ENCODE measurements at regions not wholly inside any gene's neighbourhood (a gene's known extent, or its start where the extent isn't known, plus 50 kb on each side); places are given as distances from the start of the nearest gene placed in this dataset.
A peak's percentile ranks its signal among the peaks of the same experiment; 100 is the strongest.

DNA sequence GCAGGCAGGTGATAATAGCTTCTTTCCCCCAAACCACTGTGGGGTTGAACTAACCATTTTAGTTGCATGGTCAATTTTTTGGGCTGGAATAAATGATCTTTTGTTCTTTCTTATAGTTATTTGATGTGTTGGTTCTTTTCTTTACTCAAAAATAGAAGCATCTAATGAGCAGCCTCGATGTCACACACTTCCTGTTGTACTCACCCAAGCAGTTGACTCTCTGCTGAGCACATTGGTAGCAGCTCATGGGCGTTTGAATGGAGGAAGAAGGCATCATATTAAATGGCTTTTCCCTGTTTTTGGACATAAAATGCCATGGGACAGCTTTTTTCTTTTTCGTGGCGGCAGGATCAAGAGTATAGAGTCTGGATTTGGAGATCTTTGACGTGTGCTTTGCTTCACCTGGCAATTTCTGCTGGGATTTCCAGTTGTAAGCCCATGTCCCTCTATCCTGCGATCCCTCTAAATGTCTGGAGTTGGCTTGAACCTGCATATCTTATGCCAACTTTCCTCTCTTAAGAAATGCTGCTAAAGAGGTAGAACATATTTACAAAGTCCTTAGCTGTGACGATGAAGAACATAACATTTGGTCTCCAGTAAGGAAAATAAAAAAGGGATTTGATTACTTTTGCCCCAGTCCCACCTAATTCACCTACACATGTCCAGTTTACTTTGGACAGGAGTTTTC is 268.3 kb downstream of the PRL start:
- Histone ChIP-seq H3K36me3 (replicated peaks; ENCODE audit: control insufficient read depth, insufficient read depth, low read length) (no peaks in the 10 kb centered on the region), H3K27me3 (ENCODE audit: control insufficient read depth, insufficient read depth, low read length) (no peaks in the 10 kb centered on the region), H3K4me3 (ENCODE audit: insufficient read depth, low read depth, low read length) (no peak overlapping the region)
- no peak for DNase-seq

DNA sequence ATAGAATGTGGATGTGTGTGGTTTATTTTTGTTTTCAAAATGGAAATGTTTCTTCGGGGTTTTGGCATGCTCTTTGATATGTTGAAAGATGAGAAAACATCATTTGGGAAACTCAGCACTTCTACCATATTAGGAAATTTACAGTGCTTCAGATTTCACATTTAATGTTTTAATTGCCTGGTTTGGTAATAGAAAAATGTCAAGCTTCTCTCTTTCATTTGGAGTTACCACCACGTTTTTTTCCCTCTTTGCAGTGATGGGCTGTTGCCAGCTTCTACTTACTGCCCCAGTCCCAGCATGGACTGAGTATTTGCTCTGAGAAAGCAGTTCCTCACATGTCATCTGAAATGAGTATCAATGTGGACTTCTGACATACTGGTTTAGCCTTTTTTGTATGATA is 267.7 kb downstream of the PRL start:
- H3K36me3 ChIP-seq (replicated peaks; ENCODE audit: control insufficient read depth, insufficient read depth, low read length): no peaks in the 10 kb centered on the region
- H3K27me3 ChIP-seq (ENCODE audit: control insufficient read depth, insufficient read depth, low read length): no peaks in the 10 kb centered on the region
- no peak overlapping the region for H3K4me3 ChIP-seq (ENCODE audit: insufficient read depth, low read depth, low read length)
- no peak for DNase-seq

DNA sequence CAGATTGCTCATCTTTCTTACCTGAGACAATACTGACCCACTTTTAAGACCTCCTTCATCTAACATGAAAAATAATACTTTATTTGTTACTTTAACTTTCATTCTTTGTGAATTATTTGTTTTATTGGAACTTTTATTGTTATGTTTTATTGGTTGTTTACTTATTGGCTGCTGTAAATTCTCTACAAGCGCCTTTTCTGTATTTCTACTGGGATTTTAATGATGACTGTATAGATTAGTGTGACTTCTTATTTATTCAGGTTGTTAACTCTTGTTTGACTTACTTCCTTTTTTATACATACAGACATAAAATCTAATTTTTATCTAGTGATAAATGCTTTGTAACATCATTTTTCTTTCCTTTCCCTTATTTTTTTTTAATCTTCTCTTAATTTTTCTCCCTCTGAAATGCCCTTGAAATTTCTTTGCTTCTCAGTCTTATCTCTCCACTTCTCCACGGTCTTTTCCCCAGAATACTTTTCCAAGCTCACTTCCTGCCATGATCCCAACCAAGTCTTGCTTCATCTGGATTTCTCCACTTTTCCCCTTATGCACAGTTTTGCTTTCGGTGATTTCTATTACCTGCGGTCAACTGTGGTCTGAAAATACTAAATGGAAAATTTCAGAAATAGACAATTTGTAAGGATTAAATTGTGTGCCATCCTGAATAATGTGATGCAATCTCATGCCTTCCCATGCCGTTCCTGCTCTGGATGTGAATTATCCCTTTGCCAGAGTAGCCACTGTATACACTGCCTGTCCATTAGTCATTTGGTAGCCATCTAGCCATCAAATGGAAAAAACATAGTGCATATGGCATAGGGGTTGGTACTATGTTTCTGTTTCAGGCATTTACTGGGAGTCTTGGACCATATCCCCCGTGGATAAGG is 265.9 kb downstream of the PRL start:
- H3K4me3 ChIP-seq (ENCODE audit: insufficient read depth, low read depth, low read length): no peak overlapping the region
- H3K27me3 ChIP-seq (ENCODE audit: control insufficient read depth, insufficient read depth, low read length): no peaks in the 10 kb centered on the region
- DNase-seq: no peak
- H3K36me3 ChIP-seq (replicated peaks; ENCODE audit: control insufficient read depth, insufficient read depth, low read length): no peaks in the 10 kb centered on the region; the same call in 1 of the 2 replicates

DNA sequence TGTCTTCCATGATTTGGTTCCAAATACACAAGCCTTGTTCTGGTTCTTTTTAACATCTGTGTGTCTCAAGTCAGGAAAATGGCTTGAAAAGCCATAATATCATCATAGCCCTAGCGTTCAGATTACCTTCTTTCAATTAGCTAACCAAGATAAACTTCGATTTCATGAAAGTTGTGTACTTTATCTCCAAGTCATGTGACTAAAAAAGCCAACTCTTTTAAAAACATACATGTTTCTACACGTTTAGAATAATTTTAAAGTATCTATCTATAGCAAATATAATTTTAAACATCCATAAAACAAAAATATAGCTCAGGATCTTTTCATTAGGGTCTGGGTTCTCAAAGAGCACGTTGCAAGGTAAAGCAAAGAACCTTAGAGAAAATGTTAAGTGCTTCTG is 261.1 kb downstream of the PRL start:
- H3K27me3 ChIP-seq (ENCODE audit: control insufficient read depth, insufficient read depth, low read length): no peaks in the 10 kb centered on the region
- no peaks in the 10 kb centered on the region; the same call in 1 of the 2 replicates for H3K36me3 ChIP-seq (replicated peaks; ENCODE audit: control insufficient read depth, insufficient read depth, low read length)
- H3K4me3 ChIP-seq (ENCODE audit: insufficient read depth, low read depth, low read length): no peak overlapping the region
- DNase-seq: no peak

DNA sequence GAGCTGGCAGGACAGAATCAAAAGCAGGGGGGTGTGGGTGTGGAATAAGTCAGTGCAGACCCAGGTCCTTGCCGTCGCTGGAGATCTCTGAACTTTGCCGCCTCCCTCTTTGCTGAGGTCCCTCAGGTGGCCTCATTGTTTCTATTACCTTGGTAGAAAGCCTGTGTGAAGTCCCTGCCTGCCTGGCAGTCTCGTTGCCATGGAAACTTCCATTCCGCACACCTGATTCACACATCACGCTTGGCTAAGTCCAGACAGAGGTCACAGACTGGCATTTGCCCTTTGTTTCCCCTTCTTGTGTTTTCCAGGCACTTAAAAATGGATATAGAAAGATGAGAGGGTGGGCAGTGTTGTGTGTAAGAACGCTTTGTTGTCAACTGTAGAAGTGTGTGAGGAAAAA is 260.6 kb downstream of the PRL start:
- peak; percentile 47 for DNase-seq
- no peaks in the 10 kb centered on the region for H3K27me3 ChIP-seq (ENCODE audit: control insufficient read depth, insufficient read depth, low read length)
- no peak overlapping the region for H3K4me3 ChIP-seq (ENCODE audit: insufficient read depth, low read depth, low read length)
- no peaks in the 10 kb centered on the region; the same call in 1 of the 2 replicates for H3K36me3 ChIP-seq (replicated peaks; ENCODE audit: control insufficient read depth, insufficient read depth, low read length)

DNA sequence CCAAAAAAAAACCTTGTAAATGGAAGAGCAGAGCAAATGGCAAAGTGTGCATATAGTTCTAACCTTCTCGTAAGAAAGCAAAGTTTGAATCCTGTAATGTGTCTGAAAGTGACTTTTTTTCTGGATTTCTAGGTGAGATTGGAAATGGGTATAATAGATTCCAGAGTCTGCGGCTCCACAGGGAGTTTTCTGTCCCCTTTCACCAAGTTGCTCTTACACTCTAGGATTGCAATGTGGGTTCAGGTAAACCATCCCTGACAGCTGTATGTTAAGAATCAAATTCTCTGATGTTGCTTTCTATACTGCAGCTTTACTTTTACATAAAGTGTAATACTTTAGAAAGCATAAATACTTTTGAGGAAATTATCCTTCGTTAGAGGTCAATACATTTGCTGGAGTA is 260.1 kb downstream of the PRL start:
- H3K36me3 ChIP-seq (replicated peaks; ENCODE audit: control insufficient read depth, insufficient read depth, low read length): no peaks in the 10 kb centered on the region; the same call in 1 of the 2 replicates
- H3K27me3 ChIP-seq (ENCODE audit: control insufficient read depth, insufficient read depth, low read length): no peaks in the 10 kb centered on the region
- no peak for DNase-seq
- H3K4me3 ChIP-seq (ENCODE audit: insufficient read depth, low read depth, low read length): no peak overlapping the region

DNA sequence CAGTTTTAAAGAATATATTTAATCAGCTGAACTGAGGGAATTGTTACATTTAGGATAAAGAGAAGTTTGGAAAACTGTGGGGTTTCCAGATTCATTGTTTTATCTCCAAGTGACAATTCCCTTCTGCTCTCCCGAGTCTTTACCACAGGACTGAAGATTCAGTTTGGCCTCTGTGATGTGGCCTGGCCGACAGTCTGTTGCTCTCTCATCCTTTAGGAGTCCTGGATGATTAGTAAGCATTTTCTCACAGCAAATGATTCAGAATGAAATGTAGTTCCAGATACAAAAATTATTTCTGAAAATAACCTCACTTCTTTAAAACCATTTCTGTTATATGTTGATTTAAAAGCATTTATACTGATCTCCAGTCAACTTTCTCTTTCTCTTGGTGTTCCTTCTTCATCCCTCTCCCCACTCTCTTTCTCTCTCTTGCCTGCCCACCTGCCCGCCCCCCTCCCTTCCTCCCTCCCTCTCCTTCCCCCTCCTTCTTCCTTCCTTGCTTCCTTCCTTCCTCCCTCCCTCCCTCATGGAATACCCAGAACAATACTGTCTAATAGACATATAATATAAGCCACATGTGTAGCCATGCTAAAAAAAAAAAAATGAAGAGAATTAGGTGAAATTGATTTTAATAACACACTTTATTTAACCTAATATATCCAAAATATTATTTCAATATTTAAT is 254.9 kb downstream of the PRL start:
- no peak for DNase-seq
- no peaks in the 10 kb centered on the region for H3K36me3 ChIP-seq (replicated peaks; ENCODE audit: control insufficient read depth, insufficient read depth, low read length)

DNA sequence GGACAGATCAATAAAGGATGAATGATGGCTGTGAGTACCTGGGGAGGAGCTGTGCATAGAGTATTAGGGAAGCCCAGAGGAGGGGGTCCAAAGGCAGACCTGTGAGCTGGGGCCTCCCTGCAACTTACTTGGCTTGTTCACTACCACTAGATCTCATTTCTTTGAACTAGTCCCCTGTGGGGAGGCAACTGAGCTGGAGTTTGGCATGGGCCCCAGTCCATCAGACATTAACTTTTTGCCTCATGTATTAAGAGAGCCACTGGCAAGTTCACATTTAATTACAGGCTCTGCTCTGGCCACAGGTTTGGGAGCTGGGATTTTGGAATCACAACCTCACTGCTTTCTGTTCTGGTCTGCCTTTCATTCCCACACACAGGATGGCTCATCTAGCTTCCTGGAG is 254.1 kb downstream of the PRL start:
- no peaks in the 10 kb centered on the region for H3K36me3 ChIP-seq (replicated peaks; ENCODE audit: control insufficient read depth, insufficient read depth, low read length)
- no peaks in the 10 kb centered on the region for H3K27me3 ChIP-seq (ENCODE audit: control insufficient read depth, insufficient read depth, low read length)
- H3K4me3 ChIP-seq (ENCODE audit: insufficient read depth, low read depth, low read length): no peak overlapping the region
- DNase-seq: no peak

More for the DNA sequence above, 254.9 kb downstream of the PRL start:
- H3K27me3 ChIP-seq (ENCODE audit: control insufficient read depth, insufficient read depth, low read length): no peaks in the 10 kb centered on the region
- H3K4me3 ChIP-seq (ENCODE audit: insufficient read depth, low read depth, low read length): no peak overlapping the region

DNA sequence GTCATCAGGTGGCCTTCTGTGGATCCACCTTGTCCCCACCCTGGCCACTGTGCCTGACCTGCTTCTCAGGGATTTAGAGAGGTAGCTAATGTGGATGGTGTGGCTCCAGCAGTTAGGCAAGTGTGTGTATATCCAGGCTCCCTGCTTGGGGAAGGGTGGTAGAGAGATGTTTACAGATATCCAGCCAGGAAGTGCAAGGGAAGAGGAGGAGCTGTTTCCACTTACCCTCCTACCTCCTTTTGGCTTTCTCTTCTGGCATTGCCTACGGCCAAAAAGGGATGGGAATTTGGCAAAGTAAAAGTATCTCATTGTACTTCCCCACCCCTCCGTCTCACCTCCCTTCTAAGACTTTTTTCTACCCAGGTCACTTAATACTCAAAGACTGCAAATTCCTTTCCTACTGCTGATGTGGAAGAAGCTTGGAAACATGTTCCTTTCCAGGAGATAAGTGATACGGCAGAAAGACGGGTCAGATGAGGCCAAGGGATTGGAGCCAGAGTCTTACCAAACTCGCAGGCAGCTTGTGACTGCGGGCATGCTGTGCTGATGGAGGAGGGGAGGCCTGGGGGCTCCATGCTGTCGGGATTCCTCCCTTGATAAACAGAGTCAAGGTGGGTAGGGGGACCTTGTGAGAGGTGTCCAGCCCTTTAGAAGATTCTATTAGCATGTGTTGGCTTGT is 253.4 kb downstream of the PRL start:
- Histone ChIP-seq H3K4me3 (ENCODE audit: insufficient read depth, low read depth, low read length) (no peak overlapping the region), H3K27me3 (ENCODE audit: control insufficient read depth, insufficient read depth, low read length) (no peaks in the 10 kb centered on the region), H3K36me3 (replicated peaks; ENCODE audit: control insufficient read depth, insufficient read depth, low read length) (no peaks in the 10 kb centered on the region)
- DNase-seq: no peak

DNA sequence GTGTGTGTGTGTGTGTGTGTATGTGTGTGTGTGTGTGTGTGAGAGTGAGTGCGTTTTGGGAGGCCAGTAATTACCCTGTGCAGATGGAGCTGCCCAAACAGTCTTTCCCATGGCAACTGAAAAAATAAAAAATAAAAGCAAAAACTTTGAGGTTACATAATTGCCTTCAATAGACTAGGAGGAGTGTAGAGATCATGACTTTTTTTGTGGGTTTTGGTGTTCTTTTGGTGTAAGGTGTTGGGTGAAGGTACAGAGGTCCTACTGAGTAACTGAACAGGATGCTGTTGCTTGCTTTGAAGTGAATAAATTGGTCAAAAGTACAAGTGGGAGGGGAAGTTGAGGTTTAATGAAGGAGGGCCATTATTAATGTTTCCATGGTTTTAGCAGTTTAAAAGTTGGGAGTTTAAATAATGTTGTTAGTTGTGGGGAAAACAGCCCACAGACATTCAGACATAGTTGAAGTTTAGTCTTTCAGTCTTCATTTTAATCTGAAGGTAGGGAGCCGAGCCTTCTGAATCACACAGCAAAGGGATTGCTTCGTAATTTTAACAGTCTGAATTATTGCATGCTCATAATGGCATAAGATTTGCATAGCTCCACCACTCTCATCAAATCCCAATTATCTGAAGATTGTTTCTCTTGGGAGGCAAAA is 251.4 kb downstream of the PRL start:
- Histone ChIP-seq H3K36me3 (replicated peaks; ENCODE audit: control insufficient read depth, insufficient read depth, low read length) (no peaks in the 10 kb centered on the region), H3K27me3 (ENCODE audit: control insufficient read depth, insufficient read depth, low read length) (no peaks in the 10 kb centered on the region), H3K4me3 (ENCODE audit: insufficient read depth, low read depth, low read length) (no peak overlapping the region)
- DNase-seq: no peak

DNA sequence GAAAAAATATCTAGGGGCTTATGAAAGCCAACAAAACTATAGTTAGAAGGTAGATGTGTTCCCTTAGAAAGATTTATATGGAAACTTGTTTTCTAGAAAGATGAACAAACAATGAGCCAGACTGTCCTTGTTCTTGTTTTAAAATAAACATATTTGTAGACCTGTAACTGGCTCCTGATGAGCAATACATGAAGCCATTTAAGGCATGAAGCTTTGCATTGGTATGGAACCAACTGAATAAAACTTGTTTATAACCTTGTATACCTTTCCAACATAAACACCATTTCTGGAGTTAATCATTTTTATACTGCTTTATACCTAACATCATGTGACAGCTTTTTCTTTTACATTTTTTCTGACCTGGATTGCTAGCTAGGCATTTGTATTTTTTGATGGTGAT is 247.8 kb downstream of the PRL start:
- DNase-seq: no peak
- Histone ChIP-seq H3K27me3 (ENCODE audit: control insufficient read depth, insufficient read depth, low read length) (no peaks in the 10 kb centered on the region), H3K4me3 (ENCODE audit: insufficient read depth, low read depth, low read length) (no peak overlapping the region), H3K36me3 (replicated peaks; ENCODE audit: control insufficient read depth, insufficient read depth, low read length) (no peaks in the 10 kb centered on the region)

DNA sequence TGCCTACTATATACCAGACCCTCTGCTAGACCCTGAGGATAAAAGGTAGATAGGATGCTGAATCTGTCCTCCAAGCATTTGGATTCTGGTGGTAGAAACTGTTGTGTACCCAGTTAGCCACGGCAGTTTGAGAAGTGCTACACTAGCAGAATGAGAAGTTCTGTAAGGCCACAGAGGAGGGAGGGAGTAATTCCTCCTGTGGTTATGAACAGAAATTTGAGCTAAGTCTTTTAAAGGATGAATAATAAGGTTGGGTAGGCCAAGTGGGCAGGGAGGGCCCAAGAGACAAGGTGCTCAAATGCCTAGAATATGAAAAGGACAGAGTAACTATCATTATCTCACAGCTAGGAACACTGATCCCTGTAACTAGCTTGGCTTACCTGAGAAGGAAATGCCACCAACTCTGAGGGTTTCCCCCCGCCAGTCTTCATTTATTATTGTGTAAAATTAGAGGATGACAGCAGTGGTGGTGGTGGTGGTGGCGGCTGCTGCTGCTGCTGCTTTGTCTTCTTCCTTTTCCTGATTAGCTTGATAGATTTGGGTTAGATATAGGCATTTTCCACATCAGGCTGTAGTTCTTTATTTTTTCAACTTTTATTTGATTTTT is 243.3 kb downstream of the PRL start:
- no peak for DNase-seq
- no peak overlapping the region for H3K4me3 ChIP-seq (ENCODE audit: insufficient read depth, low read depth, low read length)
- peaks cover 4% of the 10 kb centered on the region for H3K36me3 ChIP-seq (replicated peaks; ENCODE audit: control insufficient read depth, insufficient read depth, low read length)
- H3K27me3 ChIP-seq (ENCODE audit: control insufficient read depth, insufficient read depth, low read length): no peaks in the 10 kb centered on the region

DNA sequence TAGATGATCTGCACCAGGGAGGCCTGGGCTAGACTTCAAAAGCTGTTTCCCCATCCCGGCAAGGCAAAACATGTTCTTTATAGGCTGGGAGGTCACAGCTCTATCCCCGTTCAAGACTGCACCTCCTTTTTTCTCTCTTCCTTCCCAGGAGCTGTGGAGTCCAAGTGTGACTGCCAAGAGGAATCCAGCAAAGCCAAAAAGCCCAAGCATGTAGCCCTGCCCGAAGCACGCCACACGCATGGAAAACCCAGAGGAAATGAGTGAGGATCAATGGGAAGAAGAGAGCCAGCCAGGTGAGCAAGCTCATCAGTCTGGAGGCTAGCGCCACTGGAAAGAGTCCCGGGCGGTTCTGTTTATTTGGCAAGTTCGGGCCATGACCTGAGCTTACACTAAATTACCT is 240.4 kb downstream of the PRL start:
- no peak for DNase-seq
- H3K27me3 ChIP-seq (ENCODE audit: control insufficient read depth, insufficient read depth, low read length): no peaks in the 10 kb centered on the region
- peaks cover 4% of the 10 kb centered on the region for H3K36me3 ChIP-seq (replicated peaks; ENCODE audit: control insufficient read depth, insufficient read depth, low read length)
- no peak overlapping the region for H3K4me3 ChIP-seq (ENCODE audit: insufficient read depth, low read depth, low read length)

DNA sequence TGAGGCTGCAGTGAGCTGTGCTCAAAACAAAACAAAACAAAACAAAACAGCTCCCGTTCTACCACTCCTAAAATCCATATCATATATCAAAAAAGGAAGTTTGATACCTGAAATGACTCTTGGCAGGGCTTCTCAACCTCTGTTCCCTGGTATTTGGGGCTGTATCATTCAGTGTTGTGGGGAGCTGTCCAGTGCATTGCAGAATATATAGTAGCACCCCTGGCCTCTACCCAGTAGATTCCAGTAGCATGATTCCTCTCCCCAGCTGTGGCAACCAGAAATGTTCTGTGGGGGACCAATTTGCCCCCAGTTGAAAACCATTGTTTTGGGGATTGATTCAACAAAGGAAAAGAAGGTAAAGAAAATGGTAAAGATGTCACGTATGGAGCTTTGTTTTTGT is 238.9 kb downstream of the PRL start:
- Histone ChIP-seq H3K36me3 (replicated peaks; ENCODE audit: control insufficient read depth, insufficient read depth, low read length) (peaks cover 4% of the 10 kb centered on the region), H3K27me3 (ENCODE audit: control insufficient read depth, insufficient read depth, low read length) (no peaks in the 10 kb centered on the region), H3K4me3 (ENCODE audit: insufficient read depth, low read depth, low read length) (no peak overlapping the region)
- no peak for DNase-seq
